22Rv1 (cell line): ENCODE measurements at regions not wholly inside any gene's neighbourhood (a gene's known extent, or its start where the extent isn't known, plus 50 kb on each side); places are given as distances from the start of the nearest gene placed in this dataset.

Experiments used
- H3K27ac ChIP-seq: fragments of 450-650 bp; 2 replicates; pipeline ENCODE4 v1.5.1; 2017
- ZFX ChIP-seq: fragments of 450-650 bp; IDR thresholded peaks from 2 replicates; pipeline ENCODE4 v1.6.1; 2017; ENCODE audit warnings: antibody characterized with exemption, borderline replicate concordance
- TF ChIP-seq, protein P1 (sequence below): fragments of 450-650 bp; IDR thresholded peaks from 2 replicates; pipeline ENCODE4 v1.5.1; 2017; ENCODE audit warnings: mild to moderate bottlenecking

DNA sequence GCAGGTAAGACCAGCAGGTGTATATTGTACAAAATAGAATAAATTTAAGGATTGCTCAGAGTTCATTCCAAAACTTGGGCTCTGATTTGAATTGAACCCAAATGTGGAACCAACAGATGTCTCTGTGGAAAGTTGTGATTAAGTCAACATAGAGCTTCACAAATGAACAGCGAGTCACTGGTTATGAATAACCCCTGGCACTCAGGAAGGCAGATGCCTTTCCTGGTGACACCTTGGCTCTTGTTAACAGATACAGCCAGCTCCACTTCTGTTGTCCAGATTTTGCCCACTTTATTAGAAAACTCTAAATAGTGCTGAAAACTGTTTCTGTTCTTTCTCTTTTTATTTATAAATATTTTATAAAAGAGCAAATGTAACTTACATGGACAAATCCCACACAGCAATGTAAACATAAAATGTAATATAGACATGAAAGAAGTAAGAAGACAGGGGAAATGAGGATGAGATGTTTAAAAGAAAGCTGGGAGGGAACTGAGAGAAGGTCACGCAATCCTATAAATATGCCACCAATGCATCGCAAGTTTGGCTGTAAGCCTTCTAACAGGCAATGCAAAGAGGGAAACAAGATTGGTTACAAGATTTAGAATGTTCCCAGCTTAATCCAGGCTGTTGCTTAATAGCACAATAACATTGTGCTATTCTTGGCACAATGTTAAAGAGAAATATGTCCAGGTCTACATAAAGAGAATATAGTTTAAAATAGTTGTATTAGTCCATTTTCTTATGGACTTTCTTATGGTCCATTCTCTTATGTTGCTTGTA is 495.5 kb downstream of the TAFA4 start:
- no peak overlapping the region for H3K27ac ChIP-seq
- no peak for TF ChIP-seq ZFX
- TF ChIP-seq, protein P1, sequence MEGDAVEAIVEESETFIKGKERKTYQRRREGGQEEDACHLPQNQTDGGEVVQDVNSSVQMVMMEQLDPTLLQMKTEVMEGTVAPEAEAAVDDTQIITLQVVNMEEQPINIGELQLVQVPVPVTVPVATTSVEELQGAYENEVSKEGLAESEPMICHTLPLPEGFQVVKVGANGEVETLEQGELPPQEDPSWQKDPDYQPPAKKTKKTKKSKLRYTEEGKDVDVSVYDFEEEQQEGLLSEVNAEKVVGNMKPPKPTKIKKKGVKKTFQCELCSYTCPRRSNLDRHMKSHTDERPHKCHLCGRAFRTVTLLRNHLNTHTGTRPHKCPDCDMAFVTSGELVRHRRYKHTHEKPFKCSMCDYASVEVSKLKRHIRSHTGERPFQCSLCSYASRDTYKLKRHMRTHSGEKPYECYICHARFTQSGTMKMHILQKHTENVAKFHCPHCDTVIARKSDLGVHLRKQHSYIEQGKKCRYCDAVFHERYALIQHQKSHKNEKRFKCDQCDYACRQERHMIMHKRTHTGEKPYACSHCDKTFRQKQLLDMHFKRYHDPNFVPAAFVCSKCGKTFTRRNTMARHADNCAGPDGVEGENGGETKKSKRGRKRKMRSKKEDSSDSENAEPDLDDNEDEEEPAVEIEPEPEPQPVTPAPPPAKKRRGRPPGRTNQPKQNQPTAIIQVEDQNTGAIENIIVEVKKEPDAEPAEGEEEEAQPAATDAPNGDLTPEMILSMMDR = no peak

DNA sequence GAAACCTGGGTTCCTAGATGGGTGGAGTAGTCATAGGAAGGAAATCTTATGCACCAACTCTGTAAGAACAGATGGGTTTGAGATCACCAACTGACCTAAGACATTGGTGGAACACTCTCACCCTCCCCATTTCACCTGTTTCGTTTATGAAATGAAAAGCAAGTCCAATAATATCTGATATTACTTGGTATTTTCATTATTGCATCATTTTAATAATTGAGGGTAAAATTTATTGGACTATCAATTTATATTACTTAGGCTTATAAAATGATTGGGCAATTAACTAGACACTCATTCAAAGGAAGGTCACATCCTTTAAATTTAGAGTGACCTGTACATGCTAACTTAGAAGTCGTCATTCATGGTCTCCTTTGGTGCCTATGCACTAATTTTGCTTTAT is 503.9 kb downstream of the TAFA4 start:
- TF ChIP-seq, protein P1 = no peak
- TF ChIP-seq ZFX = no peak
- H3K27ac ChIP-seq = no peak overlapping the region

DNA sequence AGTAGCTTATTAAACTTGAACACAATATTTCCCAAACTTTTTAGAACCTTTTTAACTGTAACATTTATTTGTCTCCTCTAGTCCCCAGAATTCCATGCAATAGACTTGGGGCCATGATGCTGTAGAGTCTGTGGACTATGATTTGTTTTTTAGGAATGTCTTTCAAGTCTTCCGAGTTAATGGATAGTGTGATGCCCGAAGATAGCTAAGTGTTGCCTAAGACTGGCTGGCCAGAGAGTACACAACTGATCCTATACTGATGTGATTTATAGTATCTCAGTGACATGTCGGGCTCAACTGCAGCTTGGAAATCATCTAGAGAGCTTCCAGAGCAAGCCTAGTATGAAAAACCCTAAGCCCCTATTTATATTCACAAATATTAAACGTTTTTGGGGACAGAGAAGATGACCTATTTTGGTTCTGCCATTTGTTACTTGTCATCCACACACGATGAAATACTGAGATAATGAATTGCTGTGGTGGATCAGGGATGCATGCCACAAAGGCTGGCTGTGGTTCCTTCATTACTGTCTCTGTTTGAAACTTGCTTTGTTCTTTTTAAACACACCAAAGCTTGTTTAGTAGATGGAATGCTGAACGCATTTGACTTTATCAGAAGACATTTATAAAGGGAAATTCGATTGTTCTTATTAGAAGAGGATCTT is 507.4 kb downstream of the TAFA4 start:
- H3K27ac ChIP-seq = no peak overlapping the region
- TF ChIP-seq ZFX = no peak
- TF ChIP-seq, protein P1 = no peak

DNA sequence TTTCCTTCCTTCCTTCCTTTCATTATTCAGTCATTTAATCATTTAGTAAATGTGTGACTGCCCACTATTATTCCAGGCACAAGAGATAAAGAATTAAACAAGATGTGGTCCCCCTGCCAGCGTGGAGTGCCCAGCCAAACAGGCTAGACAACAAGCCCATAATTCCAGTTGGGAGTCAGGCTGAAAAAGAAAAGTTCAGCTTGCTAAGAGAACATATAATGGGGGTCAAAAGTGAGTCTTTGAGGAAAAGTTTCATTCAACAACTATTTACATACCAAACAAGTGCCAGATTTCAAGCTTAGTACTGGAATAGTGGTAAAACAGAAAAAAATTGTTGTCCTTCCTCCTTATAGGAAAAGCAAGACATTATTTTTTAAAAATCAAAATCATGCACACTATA is 523.7 kb downstream of the TAFA4 start:
- TF ChIP-seq, protein P1 = no peak
- TF ChIP-seq ZFX = no peak
- H3K27ac ChIP-seq = no peak overlapping the region

DNA sequence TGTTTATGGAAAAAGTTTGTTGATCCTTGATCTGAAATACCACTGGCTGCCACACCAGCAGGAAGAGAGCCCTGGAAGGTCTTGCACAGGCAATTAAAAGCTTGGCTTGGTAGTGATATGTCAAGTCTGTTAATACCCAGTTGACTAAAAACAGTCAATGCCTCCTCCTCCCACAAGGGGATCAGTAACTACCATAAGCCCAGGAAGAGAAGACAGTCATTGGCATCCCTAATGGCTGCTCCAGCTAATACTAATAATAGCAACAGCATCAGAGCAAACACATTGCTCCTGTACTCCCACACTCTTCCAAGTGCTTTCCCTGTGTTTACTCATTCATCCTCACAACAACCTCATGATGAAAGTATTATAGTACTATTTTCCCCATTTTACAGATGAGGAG is 528.6 kb downstream of the TAFA4 start:
- no peak overlapping the region for H3K27ac ChIP-seq
- TF ChIP-seq, protein P1 = no peak
- TF ChIP-seq ZFX = no peak

DNA sequence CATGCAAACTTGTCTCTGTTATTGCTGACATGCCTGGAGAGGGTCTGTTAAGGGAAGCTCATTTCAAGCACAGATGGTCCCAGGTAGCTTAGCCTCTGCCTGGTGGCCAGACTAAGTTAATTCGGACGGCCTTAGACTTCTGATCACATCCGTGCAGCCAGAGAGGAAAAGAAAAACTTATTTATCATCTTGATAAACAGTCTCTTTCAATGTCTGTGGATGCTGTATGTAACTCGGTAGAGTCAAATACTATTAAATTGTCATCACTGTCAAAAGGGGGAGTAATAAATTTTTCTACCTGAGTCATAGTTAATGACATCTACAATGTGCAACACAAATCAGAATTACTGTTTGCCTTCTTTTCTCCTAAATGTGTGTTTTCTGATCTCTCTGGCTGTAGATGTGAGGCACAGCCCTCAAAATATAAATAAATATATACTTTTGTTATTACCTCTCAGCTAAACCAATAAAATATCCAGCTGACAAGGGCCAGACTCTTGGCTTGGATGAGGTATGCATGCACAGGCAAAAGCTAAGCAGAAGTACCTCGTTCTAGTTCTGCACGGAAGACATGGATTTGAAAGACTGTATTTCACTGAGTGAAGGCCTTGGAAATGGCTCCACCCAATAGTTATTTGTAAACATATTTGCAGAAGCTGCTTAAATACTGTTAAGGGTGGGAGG is 530.0 kb downstream of the TAFA4 start:
- no peak overlapping the region for H3K27ac ChIP-seq
- TF ChIP-seq ZFX = no peak
- TF ChIP-seq, protein P1 = no peak
